Liver (tissue), 3 donors: ENCODE measurements at regions not wholly inside any gene's neighbourhood (a gene's known extent, or its start where the extent isn't known, plus 50 kb on each side); places are given as distances from the start of the nearest gene placed in this dataset.

Experiments
- CTCF ChIP-seq: fragments of 150-350 bp; IDR thresholded peaks from 2 replicates; pipeline ENCODE4 v1.5.1; 2017; ENCODE audit warnings: improper control_type of control experiment, low read depth, low read length; ENCODE audit not compliant: missing input control
- FOXA1 ChIP-seq: IDR thresholded peaks from 2 replicates; pipeline ENCODE4 v1.6.1; 2016; ENCODE audit warnings: antibody characterized with exemption
- GABPA ChIP-seq, 2 donors: IDR thresholded peaks in 1 of 2; conservative IDR thresholded peaks in 1 of 2; 2 replicates each; pipeline ENCODE4 v1.6.1; 2016; ENCODE audit warnings: antibody characterized with exemption in 2 of 2, mild to moderate bottlenecking in 1 of 2, moderate library complexity in 1 of 2
- HNF4G ChIP-seq: IDR thresholded peaks from 2 replicates; pipeline ENCODE4 v1.6.1; 2016; ENCODE audit warnings: antibody characterized with exemption
- JUND ChIP-seq, 2 donors: IDR thresholded peaks; 2 replicates each; pipeline ENCODE4 v1.6.1; 2016; ENCODE audit warnings: antibody characterized with exemption in 2 of 2
- MAX ChIP-seq: IDR thresholded peaks from 2 replicates; pipeline ENCODE4 v1.6.1; 2016; ENCODE audit warnings: antibody characterized with exemption
- RAD21 ChIP-seq, 2 donors: IDR thresholded peaks; 2 replicates each; pipeline ENCODE4 v1.6.1; 2016; ENCODE audit warnings: antibody characterized with exemption in 2 of 2, mild to moderate bottlenecking in 2 of 2
- REST ChIP-seq: IDR thresholded peaks from 2 replicates; pipeline ENCODE4 v1.6.1; 2016; ENCODE audit warnings: antibody characterized with exemption, mild to moderate bottlenecking
- SP1 ChIP-seq: IDR thresholded peaks from 2 replicates; pipeline ENCODE4 v1.6.1; 2018; ENCODE audit warnings: antibody characterized with exemption, mild to moderate bottlenecking
- TAF1 ChIP-seq: conservative IDR thresholded peaks from 2 replicates; pipeline ENCODE4 v1.6.1; 2016; ENCODE audit warnings: antibody characterized with exemption, mild to moderate bottlenecking
- YY1 ChIP-seq: IDR thresholded peaks from 2 replicates; pipeline ENCODE4 v1.6.1; 2016; ENCODE audit warnings: antibody characterized with exemption, mild to moderate bottlenecking
- ZBTB33 ChIP-seq: IDR thresholded peaks from 2 replicates; pipeline ENCODE4 v1.6.1; 2016; ENCODE audit warnings: antibody characterized with exemption
- donor health status: healthy.
- donor health status: healthy.

- TF ChIP-seq CTCF (no peak), RAD21 (IDR thresholded peaks at IDR 0.05) (no peak), GABPA (IDR thresholded peaks at IDR 0.05 in 1 of 2, conservative IDR thresholded peaks at IDR 0.05 in 1 of 2) (no peak), TAF1 (no peak), FOXA1 (no peak), JUND (IDR thresholded peaks at IDR 0.05) (no peak), SP1 (no peak), ZBTB33 (no peak), YY1 (no peak), REST (no peak), HNF4G (no peak), MAX (no peak)
Measured at GRCh38 chr4:178808106-178808505, 1365.9 kb upstream of the AGA start.
